Transverse colon (tissue), 4 donors: ENCODE measurements at regions not wholly inside any gene's neighbourhood (a gene's known extent, or its start where the extent isn't known, plus 50 kb on each side); places are given as distances from the start of the nearest gene placed in this dataset.

Source experiments
- CTCF ChIP-seq, 5 experiments: fragments of 200-600 bp in 3 of 5; fragments of 450-650 bp in 2 of 5; sonication (generic) in 3 of 5; IDR thresholded peaks; 1 replicate in 2 of 5; 2 replicates in 3 of 5; pipeline ENCODE4 v1.5.1; 2016 to 2017; ENCODE audit warnings: antibody characterized with exemption in 5 of 5, inconsistent platforms in 3 of 5, mild to moderate bottlenecking in 2 of 5, moderate library complexity in 1 of 5
- EP300 ChIP-seq: sonication (generic); formaldehyde crosslinking; IDR thresholded peaks from one replicate; pipeline ENCODE4 v1.6.1; 2017; ENCODE audit warnings: antibody characterized with exemption, low read depth
- POLR2A ChIP-seq: fragments of 450-650 bp; IDR thresholded peaks from one replicate; pipeline ENCODE4 v1.6.1; 2016; ENCODE audit warnings: antibody characterized with exemption, mild to moderate bottlenecking, moderate library complexity
- POLR2AphosphoS5 ChIP-seq, 3 donors: sonication (generic); formaldehyde crosslinking; IDR thresholded peaks; one replicate each; pipeline ENCODE4 v1.6.1; 2016; ENCODE audit warnings: antibody characterized with exemption in 3 of 3

DNA sequence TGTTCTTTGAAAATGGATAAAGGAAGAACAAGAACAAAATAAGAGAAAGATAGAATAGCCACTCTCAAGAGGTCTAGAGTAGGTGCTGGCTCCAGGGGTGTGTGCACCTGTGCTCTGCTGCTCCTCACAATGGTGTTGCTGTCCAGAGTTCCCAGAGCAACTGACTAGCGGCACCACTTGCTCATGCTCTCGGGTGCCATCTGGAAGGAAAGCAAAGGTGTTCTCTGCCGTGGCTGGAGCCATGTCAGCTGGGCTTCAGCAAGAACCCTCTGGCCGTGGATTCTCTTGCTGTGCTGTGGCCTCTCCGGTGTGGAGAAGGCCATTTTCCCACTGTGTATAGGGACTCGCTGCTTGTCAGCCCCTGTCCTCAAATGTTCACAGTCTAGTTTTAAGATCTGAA lies 114.6 kb upstream of the TEX51 start:
- TF ChIP-seq CTCF (IDR thresholded peaks at IDR 0.05) (no peak), POLR2AphosphoS5 (IDR thresholded peaks at IDR 0.05) (no peak), POLR2A (no peak), EP300 (no peak)
